IMR-90 (cell line): ENCODE measurements at regions not wholly inside any gene's neighbourhood (a gene's known extent, or its start where the extent isn't known, plus 50 kb on each side); places are given as distances from the start of the nearest gene placed in this dataset.

Experiments used
- ATAC-seq: fragments of 200-7000 bp; cut with Tn5 transposase; 2 replicates; pipeline ENCODE4 v1.9.1; 2020; ENCODE audit warnings: low read depth, mild to moderate bottlenecking, moderate library complexity
- BruUV-seq: library from RNA; stranded (reverse); fragments of 400-500 nt; replicated peaks from 2 replicates; lab custom pipeline; 2021; lab: Mats Ljungman, UMichigan
- CTCF ChIA-PET: fragments of 300-600 bp; formaldehyde crosslinking; extraction: SDS; loops from one replicate; lab custom pipeline; 2021; ENCODE audit warnings: antibody characterized with exemption; lab: Yijun Ruan, JAX
- POLR2A ChIA-PET: fragments of 300-600 bp; sonication (Branson Sonifier 250); formaldehyde crosslinking; loops from one replicate; lab custom pipeline; 2022; ENCODE audit warnings: antibody characterized with exemption; ENCODE audit not compliant: unreplicated experiment; lab: Charles Lee
- DNase-seq: peaks from one replicate; pipeline ENCODE4 v3.0.0; 2013
- H2AFZ ChIP-seq: replicated peaks from 2 replicates; pipeline ENCODE3; 2013; ENCODE audit warnings: low read length, mild to moderate bottlenecking; ENCODE audit not compliant: poor library complexity
- H2AK5ac ChIP-seq: 2 replicates; pipeline ENCODE4 v1.6.1; 2013; ENCODE audit warnings: low read depth, low read length, inconsistent platforms
- H2AK9ac ChIP-seq: replicated peaks from 2 replicates; pipeline ENCODE3; 2013; ENCODE audit warnings: mild to moderate bottlenecking, low read depth, low read length, moderate library complexity; ENCODE audit not compliant: poor library complexity
- H2BK120ac ChIP-seq: 2 replicates; pipeline ENCODE4 v1.6.1; 2013; ENCODE audit warnings: low read depth, low read length, inconsistent platforms
- H2BK15ac ChIP-seq: 3 replicates; pipeline ENCODE4 v1.6.1; 2013; ENCODE audit warnings: low read depth, low read length, inconsistent platforms
- H2BK20ac ChIP-seq: 2 replicates; pipeline ENCODE4 v1.6.1; 2013; ENCODE audit warnings: low read depth, mild to moderate bottlenecking, inconsistent platforms, low read length, moderate library complexity
- H2BK5ac ChIP-seq: 2 replicates; pipeline ENCODE4 v1.6.1; 2013; ENCODE audit warnings: mild to moderate bottlenecking, low read depth, low read length, inconsistent platforms; ENCODE audit not compliant: poor library complexity, severe bottlenecking
- H3K14ac ChIP-seq: replicated peaks from 2 replicates; pipeline ENCODE4 v1.6.1; 2013; ENCODE audit warnings: low read depth, low read length, inconsistent platforms
- H3K18ac ChIP-seq: 2 replicates; pipeline ENCODE4 v1.6.1; 2013; ENCODE audit warnings: low read depth, low read length, control low read depth
- H3K23ac ChIP-seq: 2 replicates; pipeline ENCODE4 v1.6.1; 2013; ENCODE audit warnings: low read depth, low read length, inconsistent platforms
- H3K27ac ChIP-seq: 2 replicates; pipeline ENCODE4 v1.5.1; 2013; ENCODE audit warnings: mild to moderate bottlenecking, control low read depth, low read length; ENCODE audit not compliant: insufficient read depth
- H3K27me3 ChIP-seq: 2 replicates; pipeline ENCODE4 v1.6.1; 2013; ENCODE audit warnings: low read length; ENCODE audit not compliant: control insufficient read depth, insufficient read depth
- H3K36me3 ChIP-seq: 2 replicates; pipeline ENCODE4 v1.6.1; 2013; ENCODE audit warnings: low read length, mixed read lengths; ENCODE audit not compliant: control insufficient read depth, insufficient read depth
- H3K4ac ChIP-seq: 2 replicates; pipeline ENCODE4 v1.6.1; 2013; ENCODE audit warnings: low read depth, low read length, inconsistent platforms
- H3K4me1 ChIP-seq: 2 replicates; pipeline ENCODE4 v1.6.1; 2013; ENCODE audit warnings: low read length, mixed read lengths; ENCODE audit not compliant: control insufficient read depth, insufficient read depth
- H3K4me2 ChIP-seq: 2 replicates; pipeline ENCODE4 v1.6.1; 2013; ENCODE audit warnings: low read depth, mild to moderate bottlenecking, control low read depth, low read length, moderate library complexity
- H3K4me3 ChIP-seq: 2 replicates; pipeline ENCODE4 v1.5.1; 2013; ENCODE audit warnings: low read depth, mild to moderate bottlenecking, control low read depth, low read length, moderate library complexity; ENCODE audit not compliant: insufficient read depth
- H3K56ac ChIP-seq: 2 replicates; pipeline ENCODE4 v1.6.1; 2013; ENCODE audit warnings: low read length, inconsistent platforms; ENCODE audit not compliant: insufficient read depth; ENCODE audit errors: extremely low read depth
- H3K79me1 ChIP-seq, 2 experiments: 2 replicates each; pipeline ENCODE4 v1.6.1; 2013; ENCODE audit warnings: low read length in 2 of 2, inconsistent platforms in 1 of 2, low read depth in 1 of 2
- H3K9ac ChIP-seq: 2 replicates; pipeline ENCODE4 v1.6.1; 2013; ENCODE audit warnings: low read depth, low read length, control low read depth
- H3K9me1 ChIP-seq: 2 replicates; pipeline ENCODE4 v1.6.1; 2013; ENCODE audit warnings: low read length, inconsistent platforms; ENCODE audit not compliant: insufficient read depth
- H3K9me3 ChIP-seq: 2 replicates; pipeline ENCODE4 v1.6.1; 2013; ENCODE audit warnings: low read length; ENCODE audit not compliant: control insufficient read depth, insufficient read depth
- H4K20me1 ChIP-seq: 2 replicates; pipeline ENCODE4 v1.6.1; 2013; ENCODE audit warnings: low read length, inconsistent platforms; ENCODE audit not compliant: insufficient read depth
- H4K5ac ChIP-seq: 2 replicates; pipeline ENCODE4 v1.6.1; 2013; ENCODE audit warnings: mild to moderate bottlenecking, low read depth, low read length, control low read depth
- H4K8ac ChIP-seq, 2 experiments: 2 replicates each; pipeline ENCODE4 v1.6.1; 2013; ENCODE audit warnings: low read depth in 2 of 2, low read length in 2 of 2, control low read depth in 1 of 2, inconsistent platforms in 1 of 2
- H4K91ac ChIP-seq: 2 replicates; pipeline ENCODE4 v1.6.1; 2013; ENCODE audit warnings: low read depth, low read length, inconsistent platforms; ENCODE audit not compliant: insufficient read depth
- BHLHE40 ChIP-seq: fragments of 150-350 bp; IDR thresholded peaks from 2 replicates; pipeline ENCODE4 v1.6.1; 2016; ENCODE audit warnings: mild to moderate bottlenecking, low read depth, low read length
- CHD1 ChIP-seq: IDR thresholded peaks from 2 replicates; pipeline ENCODE4 v1.6.1; 2012; ENCODE audit warnings: low read depth, low read length, improper control_type of control experiment
- CTCF ChIP-seq: conservative IDR thresholded peaks from 2 replicates; pipeline ENCODE4 v1.5.1; 2012; ENCODE audit warnings: mild to moderate bottlenecking, low read depth, low read length, improper control_type of control experiment
- ELK1 ChIP-seq: fragments of 150-350 bp; IDR thresholded peaks from 2 replicates; pipeline ENCODE4 v1.6.1; 2016; ENCODE audit warnings: low read depth, mild to moderate bottlenecking, low read length, moderate library complexity, borderline replicate concordance
- FOS ChIP-seq: fragments of 150-350 bp; IDR thresholded peaks from 2 replicates; pipeline ENCODE4 v1.6.1; 2016; ENCODE audit warnings: low read depth, low read length
- MAZ ChIP-seq: IDR thresholded peaks from 2 replicates; pipeline ENCODE4 v1.6.1; 2012; ENCODE audit warnings: low read depth, mild to moderate bottlenecking, low read length, improper control_type of control experiment, moderate library complexity, borderline replicate concordance
- MXI1 ChIP-seq: IDR thresholded peaks from 2 replicates; pipeline ENCODE4 v1.6.1; 2012; ENCODE audit warnings: low read depth, mild to moderate bottlenecking, low read length, moderate library complexity, borderline replicate concordance
- NFE2L2 ChIP-seq: fragments of 150-350 bp; IDR thresholded peaks from 2 replicates; pipeline ENCODE4 v1.6.1; 2016; ENCODE audit warnings: low read depth, mild to moderate bottlenecking, low read length
- POLR2A ChIP-seq: IDR thresholded peaks from 2 replicates; pipeline ENCODE4 v1.6.1; 2012; ENCODE audit warnings: mild to moderate bottlenecking, low read depth, low read length
- RAD21 ChIP-seq: IDR thresholded peaks from 2 replicates; pipeline ENCODE4 v1.6.1; 2012; ENCODE audit warnings: low read length, improper control_type of control experiment
- RCOR1 ChIP-seq: IDR thresholded peaks from 2 replicates; pipeline ENCODE4 v1.6.1; 2012; ENCODE audit warnings: mild to moderate bottlenecking, low read length, improper control_type of control experiment; ENCODE audit not compliant: insufficient replicate concordance
- RFX5 ChIP-seq: IDR thresholded peaks from 2 replicates; pipeline ENCODE4 v1.8.0; 2012; ENCODE audit warnings: low read depth, mild to moderate bottlenecking, low read length, moderate library complexity
- SMC3 ChIP-seq: fragments of 150-350 bp; IDR thresholded peaks from 2 replicates; pipeline ENCODE4 v1.6.1; 2016; ENCODE audit warnings: low read depth, mild to moderate bottlenecking, antibody characterized with exemption, low read length, moderate library complexity
- WGBS, 2 experiments: methylation state at CpG; one replicate each; pipeline versions ENCODE4 v1.1.5 to v1.1.7; 2013; ENCODE audit warnings: missing lambda C conversion rate in 2 of 2; ENCODE audit not compliant: insufficient read length in 1 of 2; ENCODE audit errors: extremely low coverage in 2 of 2; 5-methylcytosine and 5-hydroxymethylcytosine counted together
- dilution Hi-C: fragments of 300-500 bp; cut with HindIII; formaldehyde crosslinking; loops from one replicate; pipeline ENCODE4 v1.14.3; 2018; ENCODE audit warnings: low sequenced_read_pairs; ENCODE audit not compliant: unreplicated experiment
- in situ Hi-C: fragments of 300-500 bp; cut with MboI; formaldehyde crosslinking; loops from 3 replicates; pipeline ENCODE4 v1.14.3; 2019; ENCODE audit warnings: low sequenced_read_pairs, inconsistent platforms, mixed read lengths
- intact Hi-C: fragments of 100-400 bp; cut with micrococcal nuclease; formaldehyde crosslinking; loops from 2 replicates; pipeline ENCODE4 v1.10.0; 2022

GRCh38 chr4:125517831-125518230 lies 203.1 kb downstream of the FAT4 start:
- DNase-seq, result no peak
- H3K9ac ChIP-seq, result no peak overlapping the region
- no peaks in the 10 kb centered on the region for H3K79me1 ChIP-seq
- dilution Hi-C loops, result no loop called here
- H3K4me2 ChIP-seq, result no peak overlapping the region
- H2AK9ac ChIP-seq, result no peak overlapping the region
- no peak for ATAC-seq
- H3K9me3 ChIP-seq, result peaks cover 2% of the 10 kb centered on the region; the same call in 1 of the 2 replicates
- no peaks in the 10 kb centered on the region for H3K36me3 ChIP-seq
- ChIA-PET POLR2A (no interaction called here), CTCF (no interaction called here)
- no peak overlapping the region for H3K14ac ChIP-seq
- no peak overlapping the region for H4K8ac ChIP-seq
- H4K20me1 ChIP-seq, result no peaks in the 10 kb centered on the region
- H3K4me3 ChIP-seq, result no peak overlapping the region
- H3K9me1 ChIP-seq, result no peaks in the 10 kb centered on the region
- intact Hi-C loops, result no loop called here
- no peak overlapping the region for H2BK15ac ChIP-seq
- no peak overlapping the region for H4K91ac ChIP-seq
- no peaks in the 10 kb centered on the region for H3K27me3 ChIP-seq
- TF ChIP-seq RFX5 (no peak), BHLHE40 (no peak), SMC3 (no peak), FOS (no peak), RAD21 (no peak), CTCF (no peak), MXI1 (no peak), MAZ (no peak), RCOR1 (no peak), CHD1 (no peak), ELK1 (no peak), POLR2A (no peak), NFE2L2 (no peak)
- no peak overlapping the region for H3K4ac ChIP-seq
- H3K4me1 ChIP-seq, result no peaks in the 10 kb centered on the region
- no peak overlapping the region for H2AK5ac ChIP-seq
- BruUV-seq, result no TSS peak
- H2BK20ac ChIP-seq, result no peak overlapping the region
- H3K27ac ChIP-seq, result no peak overlapping the region
- H3K18ac ChIP-seq, result no peak overlapping the region
- H2BK120ac ChIP-seq, result no peak overlapping the region
- WGBS, 2 experiments, result no CpG with 5 or more reads among the region's 2 CpGs
- H3K56ac ChIP-seq, result no peak overlapping the region
- no peak overlapping the region for H4K5ac ChIP-seq
- H3K23ac ChIP-seq, result no peak overlapping the region
- in situ Hi-C loops, result no loop called here
- no peak overlapping the region for H2AFZ ChIP-seq
- H2BK5ac ChIP-seq, result no peak overlapping the region
